ENCODE measurements at regions not wholly inside any gene's neighbourhood (a gene's known extent, or its start where the extent isn't known, plus 50 kb on each side); places are given as distances from the start of the nearest gene placed in this dataset.

DNA sequence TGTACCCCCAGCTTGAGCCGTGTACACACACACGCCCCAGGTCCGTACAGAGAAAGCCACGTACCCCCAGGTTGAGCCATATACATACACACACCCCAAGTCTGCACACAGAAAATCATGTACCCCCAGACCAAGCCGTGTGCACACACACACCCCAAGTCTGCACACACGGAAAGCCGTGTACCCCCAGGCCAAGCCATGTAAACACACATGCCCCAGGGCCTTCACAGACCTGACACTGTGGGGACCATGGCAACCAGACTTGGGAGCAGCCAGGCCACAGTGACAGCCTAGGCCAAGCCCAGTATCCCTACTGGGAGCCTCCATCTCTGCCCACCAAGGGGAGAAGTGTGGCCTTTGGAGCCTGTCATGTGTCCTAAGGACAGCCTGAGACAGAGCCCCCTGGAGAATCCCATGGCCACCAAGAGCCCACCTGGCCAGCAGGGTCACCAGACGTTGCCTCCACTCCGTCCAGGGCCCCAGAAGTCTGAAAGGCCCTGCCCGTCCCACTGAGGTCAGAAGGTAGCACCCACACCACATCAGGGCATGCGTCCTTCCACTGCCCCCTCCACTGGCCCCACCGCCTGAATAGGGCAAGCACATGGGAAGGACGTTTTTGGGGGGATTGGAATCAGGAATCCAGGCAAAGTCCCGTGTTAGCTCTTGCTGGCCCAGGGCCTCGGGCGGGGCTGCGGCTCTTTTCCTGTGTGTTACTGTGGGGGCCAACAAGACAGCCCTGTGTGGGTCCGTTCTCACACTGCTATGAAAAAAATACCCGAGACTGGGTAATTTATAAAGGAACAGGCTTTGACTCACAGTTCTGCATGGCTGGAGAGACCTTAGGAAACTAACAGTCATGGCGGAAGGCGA lies 636.7 kb downstream of the TBC1D22A start:
- no peak for DNase-seq (ENCODE audit: low read depth)

DNA sequence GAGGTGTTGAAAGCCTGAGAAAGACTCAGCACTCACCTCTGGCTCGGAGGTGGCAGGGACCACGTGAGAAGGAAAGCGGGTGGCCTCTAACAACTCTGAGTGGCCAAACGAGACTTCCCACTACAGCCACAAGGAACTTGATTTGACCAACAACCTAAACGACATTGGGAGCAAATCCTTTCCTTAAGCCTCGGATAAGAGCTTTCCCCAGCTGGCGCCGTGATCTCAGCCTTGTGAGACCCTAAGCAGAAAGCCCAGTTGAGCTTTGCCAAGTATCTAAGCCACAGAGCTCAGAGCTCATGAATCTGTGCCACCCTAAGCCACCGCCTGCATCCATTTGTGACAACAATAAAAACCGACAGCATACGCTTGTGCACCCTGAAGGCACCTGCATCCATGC lies 636.0 kb downstream of the TBC1D22A start:
- DNase-seq (ENCODE audit: low read depth): no peak

DNA sequence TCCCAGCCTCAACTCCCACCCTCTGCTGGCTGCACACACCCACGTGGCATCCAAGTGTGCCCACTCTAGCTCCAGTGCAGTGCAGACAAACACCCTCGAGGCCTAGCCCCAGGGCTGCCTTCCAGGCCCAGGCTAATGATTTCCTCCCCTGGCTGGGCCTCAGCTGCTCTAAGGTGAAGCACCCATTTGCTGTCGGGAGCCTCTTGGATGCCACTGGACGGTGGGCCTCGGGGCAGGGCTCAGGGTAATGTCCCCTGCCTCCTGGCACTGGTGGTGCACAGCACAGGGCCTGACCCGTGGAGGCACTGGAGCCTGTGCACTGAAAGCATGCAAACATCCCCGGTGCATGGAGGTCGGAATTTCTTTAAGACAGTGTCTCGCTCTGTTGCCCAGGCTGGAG lies 635.2 kb downstream of the TBC1D22A start:
- DNase-seq (ENCODE audit: low read depth): no peak

DNA sequence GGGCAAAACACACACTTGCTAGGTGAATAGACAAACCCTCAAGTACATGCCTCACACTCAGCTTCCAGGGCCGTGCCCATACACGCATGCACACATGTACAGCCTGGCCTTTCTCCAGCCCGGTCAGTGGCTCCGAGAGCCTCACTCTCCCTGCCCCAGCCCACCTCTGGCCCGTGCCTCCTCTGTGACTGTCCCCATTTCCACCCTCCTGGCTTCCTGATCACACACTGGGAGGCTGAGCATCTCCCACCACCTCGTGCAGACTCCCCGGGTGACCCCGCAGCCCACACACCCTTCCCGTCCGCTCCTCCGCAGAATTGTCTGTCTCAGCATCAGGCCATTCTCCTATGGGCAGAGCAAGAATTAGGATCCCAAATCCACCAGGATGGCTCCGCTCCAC lies 634.1 kb downstream of the TBC1D22A start:
- DNase-seq (ENCODE audit: low read depth): no peak

DNA sequence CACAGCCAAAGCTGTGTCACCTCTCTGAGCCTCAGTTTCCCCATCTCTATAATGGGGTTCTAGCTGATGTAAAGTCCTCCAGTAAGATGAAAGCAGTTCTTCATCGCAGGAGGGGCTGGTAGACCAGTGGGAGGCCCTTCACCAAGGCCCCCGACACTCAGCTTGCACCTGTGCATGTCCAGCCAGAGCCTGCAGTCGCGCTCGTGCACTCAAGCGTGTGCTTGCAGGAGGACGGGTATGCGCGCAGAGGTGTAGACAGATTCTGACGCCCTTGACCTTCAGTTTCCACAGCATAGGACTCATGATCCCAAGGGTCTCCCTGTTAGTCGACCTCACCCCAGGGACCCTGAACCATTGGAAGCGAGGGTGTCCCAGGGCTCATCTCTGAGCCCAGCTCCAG lies 633.7 kb downstream of the TBC1D22A start:
- DNase-seq (ENCODE audit: low read depth): no peak

DNA sequence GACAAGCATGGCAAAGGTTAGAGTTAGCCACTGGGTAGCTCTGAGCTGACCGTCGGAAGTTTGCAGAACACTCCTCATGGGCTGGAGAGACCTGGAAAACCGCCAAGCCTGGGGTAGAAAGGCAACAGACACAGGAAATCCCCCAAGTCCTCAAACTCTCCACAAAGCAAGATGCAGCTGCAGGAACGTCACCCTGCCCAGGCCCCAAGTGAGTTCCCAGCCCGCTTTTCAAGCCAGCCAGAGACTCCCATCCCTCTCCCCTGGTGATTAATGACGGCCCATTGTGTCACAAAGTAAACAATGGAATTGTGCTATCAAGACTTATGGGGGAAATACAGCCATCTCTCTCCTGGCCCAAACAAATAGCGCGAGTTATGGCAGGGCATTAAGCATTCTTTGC lies 633.0 kb downstream of the TBC1D22A start:
- peak; percentile 70 for DNase-seq (ENCODE audit: low read depth)

DNA sequence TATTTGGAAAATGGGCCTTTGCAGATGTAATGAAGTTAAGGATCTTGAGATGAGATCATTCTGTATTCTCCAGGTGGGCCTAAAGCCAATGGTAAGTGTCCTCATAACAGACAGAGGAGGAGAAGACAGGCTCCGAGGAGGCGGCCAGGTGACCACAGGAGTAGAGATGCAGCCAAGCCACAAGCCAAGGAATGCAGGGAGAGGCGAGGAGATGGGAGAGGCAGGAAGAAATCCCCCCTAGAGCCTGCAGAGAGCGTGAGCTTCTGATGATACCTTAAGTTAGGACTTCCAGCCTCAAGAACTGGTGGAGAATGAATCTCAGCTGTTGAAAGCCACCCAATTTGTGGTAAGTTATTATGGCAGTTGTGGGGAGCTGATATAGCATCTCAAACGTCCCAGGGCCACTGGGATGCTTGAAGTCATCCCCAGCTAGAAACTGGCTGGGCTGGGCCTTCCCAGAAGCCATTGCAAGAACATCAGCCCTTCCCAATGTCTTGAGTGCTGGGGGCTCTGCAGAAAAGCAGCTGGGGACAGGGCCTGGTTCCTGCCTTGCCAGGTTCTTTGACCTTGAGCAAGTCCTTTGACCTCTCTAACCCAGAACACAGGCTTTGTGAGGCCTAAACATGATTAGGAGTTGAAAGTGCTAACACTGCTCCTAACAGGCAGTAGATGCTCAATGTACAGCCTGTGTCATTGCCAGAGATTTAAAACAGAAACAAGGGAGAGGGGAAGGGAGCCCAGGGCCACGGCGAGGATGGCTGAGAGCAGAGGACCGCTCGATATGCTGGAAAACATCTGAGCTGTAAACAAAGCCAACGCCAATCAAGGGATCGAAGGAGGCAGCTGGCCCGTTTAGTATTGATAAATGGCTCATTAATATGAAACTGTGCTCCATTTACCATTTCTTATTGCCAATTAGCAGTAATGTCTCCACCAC lies 632.3 kb downstream of the TBC1D22A start:
- no peak for DNase-seq (ENCODE audit: low read depth)

DNA sequence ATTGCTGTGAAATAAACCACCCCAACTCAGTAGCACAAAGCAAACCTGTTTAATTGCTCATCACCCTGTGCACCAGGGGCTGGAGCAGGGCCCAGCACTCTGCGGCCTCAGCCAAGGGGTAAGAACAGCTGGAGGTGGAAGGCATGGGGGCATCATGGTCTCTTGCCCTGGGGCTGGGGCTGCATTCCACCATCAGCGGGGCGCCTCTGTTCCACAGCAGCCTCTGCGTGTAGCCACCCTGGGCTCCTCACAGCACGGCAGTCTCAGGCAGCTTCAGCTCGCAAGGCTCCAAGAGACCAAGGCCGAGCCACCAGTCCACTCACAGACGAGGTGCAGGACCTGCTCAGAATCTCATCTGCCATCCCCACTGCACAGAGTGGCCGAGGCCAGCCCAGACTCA lies 630.7 kb downstream of the TBC1D22A start:
- DNase-seq (ENCODE audit: low read depth): no peak

DNA sequence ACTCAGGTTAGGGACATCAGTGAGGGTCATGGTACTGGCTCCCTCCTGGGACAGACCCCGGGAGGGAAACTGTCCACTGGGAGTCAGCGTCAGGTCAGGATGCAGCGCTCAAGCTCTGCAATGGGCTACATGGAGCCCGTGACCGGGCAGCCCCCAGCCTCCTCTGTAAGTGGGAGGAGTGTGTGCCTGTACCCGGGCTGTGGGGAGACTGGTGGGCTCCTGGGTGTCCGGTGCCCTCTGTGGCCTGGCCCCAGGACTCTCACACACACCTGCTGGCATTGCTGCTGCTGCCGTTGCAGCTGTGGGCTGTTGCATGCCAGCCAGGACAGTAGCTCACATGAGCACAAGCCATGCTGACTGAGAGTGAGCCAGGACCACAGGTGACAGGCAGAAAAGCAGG lies 630.3 kb downstream of the TBC1D22A start:
- no peak for DNase-seq (ENCODE audit: low read depth)

DNA sequence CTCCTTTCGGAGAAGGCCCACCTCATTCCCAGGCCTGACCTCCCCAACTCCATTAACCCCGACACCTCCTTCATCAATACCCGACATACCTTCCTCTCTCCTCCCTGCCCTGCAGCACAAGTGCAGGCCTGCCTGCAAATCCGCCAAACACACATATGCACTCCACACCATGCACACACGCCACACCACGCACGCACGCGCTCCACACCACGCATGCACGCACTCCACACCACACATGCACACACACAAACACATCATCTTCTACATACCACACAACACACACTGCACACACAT lies 629.6 kb downstream of the TBC1D22A start:
- no peak for DNase-seq (ENCODE audit: low read depth)

DNA sequence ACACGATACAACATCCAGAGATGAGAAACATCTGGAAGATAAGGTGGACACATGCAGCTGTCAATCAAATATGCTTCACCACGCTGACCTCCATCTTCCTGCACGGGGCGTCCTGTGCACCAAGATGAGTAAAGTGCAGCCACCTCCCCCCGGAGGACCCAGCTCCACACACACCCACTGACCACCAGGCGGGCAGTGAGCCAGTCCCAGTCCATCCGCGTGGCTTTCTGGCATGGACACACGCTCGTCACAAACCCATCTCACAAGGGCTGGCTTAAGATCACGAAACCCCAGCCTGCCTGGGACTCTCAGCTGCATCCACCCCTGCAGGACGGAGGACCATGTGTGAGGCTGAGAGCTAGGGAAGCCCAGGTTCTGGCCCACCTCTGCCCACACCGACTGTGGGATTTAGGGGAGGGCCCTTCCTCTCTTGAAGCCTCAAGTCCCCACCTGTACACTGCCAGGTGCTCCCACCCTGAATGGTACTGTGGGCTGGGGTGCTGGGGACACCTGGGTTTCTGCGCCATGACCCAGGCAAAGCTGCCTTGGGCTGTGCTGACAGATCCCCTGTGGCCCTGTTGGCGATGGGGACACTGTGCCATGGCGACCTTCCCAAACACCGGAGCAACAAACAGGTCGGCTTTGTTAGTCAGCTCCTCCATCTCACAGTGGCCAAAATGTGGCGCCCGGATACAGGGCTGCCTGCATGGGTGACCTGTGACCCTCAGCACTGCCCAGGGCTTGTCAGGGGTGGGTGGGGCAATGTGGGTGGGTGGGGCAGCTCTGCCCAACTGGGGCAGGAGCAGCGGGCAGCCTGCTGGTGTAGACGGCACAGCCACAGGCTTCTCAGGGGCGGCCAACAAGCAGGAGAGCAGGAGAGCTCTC lies 629.0 kb downstream of the TBC1D22A start:
- DNase-seq (ENCODE audit: low read depth): no peak

DNA sequence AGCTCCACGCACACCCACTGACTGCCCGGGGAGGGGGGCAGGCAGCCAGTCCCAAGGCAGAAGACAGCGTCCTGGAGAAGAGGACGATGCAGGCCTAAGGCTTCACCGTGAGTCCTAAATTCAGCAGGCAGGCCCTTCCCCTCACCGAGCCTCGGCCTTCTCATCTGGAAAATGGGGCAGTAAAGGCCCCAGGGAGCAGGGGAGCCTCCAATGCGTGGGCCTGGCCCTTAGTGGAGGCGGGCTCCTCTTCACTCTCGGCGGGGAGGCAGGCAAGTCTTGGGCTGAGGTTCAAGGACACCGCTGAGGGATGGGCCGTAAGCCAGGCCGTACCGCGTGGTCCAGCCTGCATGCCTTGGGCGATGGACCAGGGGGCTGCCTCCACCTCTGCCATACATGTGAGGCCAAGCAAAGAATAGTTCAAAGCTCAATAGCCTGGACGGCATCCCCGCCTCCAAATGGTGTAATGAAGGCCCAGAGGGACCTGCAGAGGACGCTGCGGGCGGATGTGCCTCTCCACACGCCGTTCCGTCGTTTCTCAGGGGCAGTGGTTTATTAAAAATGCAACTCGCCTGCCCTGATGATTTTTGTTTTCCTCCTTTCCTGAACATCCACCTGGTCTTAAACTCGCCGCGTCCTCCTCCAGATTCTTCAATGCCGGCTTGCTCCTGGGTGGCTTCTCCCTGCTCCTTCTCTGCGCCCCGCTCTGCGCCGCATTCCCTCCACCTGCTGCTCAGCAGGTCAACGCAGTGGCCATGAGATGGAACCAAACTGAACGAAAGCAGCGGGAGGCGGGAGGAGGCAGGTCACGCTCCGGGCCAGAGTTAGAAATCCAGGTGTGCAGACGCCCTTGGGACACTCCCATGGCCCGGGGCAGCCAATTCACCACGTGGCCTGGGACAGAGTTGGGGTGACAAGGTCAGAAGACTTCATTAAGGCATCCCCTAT lies 627.8 kb downstream of the TBC1D22A start:
- DNase-seq (ENCODE audit: low read depth): no peak

DNA sequence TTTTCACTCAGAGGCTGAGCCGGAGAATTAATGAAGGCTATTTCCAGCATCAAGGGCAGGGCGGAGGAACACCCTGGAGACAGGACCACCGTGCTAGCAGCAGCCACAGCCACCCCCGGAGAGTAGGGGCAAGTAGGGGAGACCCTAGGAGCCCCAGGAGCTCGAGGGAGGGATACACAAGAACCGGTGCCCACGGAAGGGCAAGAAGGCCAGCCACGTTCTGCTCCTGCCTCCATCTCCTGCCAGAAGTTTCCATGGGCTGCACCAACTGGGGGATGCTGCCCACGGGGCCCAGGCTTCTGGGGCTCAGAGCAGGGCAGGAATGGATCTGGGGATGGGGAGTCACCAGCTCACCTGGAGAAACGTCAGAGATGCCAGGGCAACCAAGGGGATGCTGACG lies 626.8 kb downstream of the TBC1D22A start:
- no peak for DNase-seq (ENCODE audit: low read depth)

DNA sequence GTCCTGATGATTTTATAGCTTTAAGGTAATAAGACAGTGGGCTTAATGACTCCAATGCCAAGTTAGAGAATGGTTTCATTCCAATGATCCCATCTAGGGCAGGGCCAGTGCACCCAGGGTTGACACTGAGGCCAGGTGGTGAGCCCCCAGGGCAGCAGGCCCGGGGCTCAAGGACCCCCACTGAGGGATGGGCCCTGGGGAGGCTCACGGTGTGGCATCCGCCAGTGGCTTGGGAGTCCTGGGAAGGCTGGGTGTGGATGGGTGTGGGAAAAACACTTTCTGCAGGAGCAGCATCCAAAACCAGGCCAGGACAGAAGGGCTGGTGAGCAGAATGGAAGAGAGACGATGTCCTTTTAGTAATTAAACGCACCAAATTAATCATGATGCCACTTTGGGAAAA lies 626.3 kb downstream of the TBC1D22A start:
- no peak for DNase-seq (ENCODE audit: low read depth)

DNA sequence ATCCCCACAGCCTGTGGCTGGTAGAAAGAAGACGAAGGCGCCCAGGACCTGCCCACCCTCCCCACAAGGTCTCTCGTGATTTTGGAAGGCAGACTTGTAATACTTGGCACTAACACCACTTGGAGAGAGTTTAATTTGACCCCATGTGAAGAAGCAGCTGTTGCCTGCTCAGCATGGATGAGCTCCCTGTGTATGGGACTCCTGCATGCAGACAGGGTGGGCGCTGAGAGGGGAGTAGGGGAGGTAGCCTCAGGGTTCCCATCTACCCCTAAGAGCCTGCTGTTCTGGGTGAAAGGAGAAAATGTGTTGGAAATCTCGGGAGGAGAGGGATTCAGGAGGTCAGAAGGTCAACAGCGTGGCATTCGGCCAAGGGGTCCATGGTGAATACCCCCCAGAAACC lies 625.9 kb downstream of the TBC1D22A start:
- DNase-seq (ENCODE audit: low read depth): no peak

DNA sequence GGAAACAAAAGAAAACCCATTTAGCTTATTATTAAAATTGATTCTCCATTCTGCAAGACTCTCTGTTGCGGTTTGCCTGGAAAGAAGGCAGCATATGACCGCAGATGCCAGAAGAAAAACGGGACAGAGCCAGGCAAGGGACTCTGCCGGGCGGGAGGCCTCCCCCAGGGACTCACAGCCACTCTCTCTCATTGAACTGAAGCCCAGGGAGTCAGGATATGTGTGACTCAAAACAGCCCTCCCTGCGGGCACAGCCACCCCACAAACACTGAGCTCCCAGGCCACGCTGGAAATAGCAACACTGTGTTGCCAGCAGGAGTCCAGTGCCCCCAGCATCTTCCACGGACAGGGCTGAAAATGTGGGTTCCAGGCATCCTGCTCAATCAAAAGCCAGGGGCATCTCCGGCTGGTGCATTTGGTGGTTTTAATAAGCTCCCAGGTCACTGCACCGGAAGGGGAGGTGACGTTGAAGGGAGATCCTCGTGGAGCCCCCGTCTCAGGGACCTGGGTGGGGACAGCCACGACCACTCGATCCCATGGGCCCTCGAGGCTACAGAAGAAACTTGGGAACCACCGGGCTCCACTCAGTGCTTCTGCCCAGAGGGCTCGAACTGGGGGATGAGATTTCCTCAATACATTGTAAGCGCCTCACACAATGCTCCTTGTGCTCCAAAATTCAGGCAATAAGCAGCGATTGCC lies 624.5 kb downstream of the TBC1D22A start:
- DNase-seq (ENCODE audit: low read depth): peak; percentile 83

DNA sequence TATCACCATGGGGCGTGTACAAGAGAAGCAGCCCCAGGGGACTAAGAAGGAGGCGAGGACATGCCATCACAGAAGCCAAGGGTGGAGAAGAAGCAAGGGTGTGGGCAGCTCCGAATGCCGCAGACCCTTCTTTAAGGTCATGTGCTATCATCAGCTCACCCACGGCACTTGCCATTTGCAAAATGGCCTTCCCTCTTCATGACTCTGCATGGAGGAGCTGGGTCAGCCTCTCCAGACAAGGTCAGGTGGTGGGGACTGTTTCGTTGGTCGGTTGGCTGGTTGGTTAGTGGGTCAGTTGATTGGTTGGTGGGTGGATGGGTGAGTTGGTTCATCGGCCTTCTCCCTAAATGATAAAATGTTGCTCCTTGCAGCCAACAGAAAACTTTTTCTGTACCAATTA lies 622.5 kb downstream of the TBC1D22A start:
- DNase-seq (ENCODE audit: low read depth): no peak

DNA sequence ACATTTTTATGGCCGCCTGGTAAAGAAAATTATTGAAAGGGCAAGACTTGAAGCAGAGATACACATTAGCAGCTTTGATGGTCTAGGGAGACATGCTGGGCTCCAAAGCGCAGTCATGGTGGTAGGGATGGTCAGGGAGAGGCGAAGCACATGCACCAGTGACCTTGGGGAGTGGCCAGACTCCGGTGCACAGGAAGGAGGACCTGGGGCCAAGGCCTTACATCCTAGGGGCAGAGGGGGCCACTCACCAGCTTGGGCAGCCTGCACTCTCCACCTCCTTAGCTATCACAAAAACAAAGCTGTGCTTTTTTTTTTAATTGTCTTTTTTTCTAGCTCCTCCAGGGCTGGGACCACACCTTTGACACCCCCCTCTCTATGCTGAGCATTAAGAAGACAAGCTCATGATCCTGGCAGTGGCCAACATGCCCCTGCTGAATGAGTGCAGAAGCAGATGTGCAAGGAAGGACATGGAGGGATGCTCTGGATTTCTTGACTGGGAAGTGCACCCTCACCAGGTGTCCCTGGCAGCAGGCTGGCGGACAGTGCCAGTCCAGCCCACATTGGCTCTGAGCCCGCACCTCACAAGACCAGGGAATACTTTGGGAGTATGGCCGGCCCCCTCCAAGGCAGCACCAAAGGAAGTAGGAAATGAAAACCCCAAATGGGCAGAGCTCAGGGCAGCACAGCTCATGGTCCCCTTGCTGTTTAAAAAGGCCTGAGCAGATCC lies 619.9 kb downstream of the TBC1D22A start:
- DNase-seq (ENCODE audit: low read depth): no peak

DNA sequence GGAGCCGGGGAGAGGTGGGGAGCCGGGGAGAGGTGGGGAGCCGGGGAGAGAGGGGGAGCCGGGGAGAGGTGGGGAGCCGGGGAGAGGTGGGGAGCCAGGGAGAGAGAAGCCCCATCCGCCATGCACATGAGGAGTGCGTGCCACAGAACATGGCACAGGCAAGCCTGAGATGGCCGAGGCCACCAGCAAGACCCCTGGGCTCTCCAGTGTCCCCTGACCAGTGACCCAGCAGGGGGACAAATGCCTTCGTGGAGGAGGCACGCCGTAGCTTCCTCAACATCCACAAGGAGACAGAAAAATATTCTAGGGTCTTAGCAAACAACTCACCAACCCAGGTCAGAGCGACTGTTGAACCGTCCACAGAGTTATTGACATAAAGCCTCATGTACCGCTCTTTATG lies 618.8 kb downstream of the TBC1D22A start:
- no peak for DNase-seq (ENCODE audit: low read depth)

DNA sequence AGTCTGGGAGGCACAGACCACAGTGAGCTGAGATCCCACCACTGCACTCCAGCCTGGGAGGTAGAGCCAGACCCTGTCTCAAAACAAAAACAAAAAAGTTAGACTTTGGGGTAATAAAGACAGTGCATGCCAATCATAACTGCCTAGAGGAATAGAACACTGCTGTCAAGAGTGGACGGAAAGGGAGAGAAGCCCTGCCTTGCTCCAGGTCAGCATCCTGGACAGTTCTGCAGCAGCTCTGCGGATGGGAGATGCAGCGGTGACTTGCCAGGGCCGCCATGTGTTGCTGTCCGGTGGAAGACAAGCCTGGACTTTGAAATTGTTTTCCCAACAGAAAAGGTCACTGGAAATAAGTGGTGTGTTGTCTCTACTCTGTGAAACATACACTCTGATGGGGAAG lies 618.2 kb downstream of the TBC1D22A start:
- DNase-seq (ENCODE audit: low read depth): no peak
